ENCODE measurements at regions not wholly inside any gene's neighbourhood (a gene's known extent, or its start where the extent isn't known, plus 50 kb on each side); places are given as distances from the start of the nearest gene placed in this dataset.

DNA sequence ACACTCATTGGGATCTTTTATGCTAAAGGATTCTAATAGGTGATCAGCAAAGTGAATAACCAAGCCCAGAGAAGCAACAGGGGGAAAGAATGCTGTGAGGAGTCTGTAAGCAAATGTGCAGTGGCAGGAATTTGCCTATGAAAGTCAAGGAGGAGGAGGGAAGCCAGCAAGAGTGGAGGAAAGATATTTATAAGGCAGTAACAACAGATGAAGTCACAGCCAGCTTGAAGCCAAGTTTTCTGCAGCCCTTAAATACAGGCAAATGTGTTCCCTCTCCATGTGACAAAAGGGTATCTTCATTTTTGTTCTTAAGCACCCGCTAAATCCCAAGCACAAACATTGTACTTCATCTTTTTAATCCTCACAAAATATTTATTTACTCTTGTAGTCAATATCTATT lies 275.0 kb upstream of the CLNK start:
- TF ChIP-seq EP300 (IDR thresholded peaks at IDR 0.05; ENCODE audit: borderline replicate concordance in 1 of 2, low read depth in 1 of 2, low read length in 1 of 2) (no peak), NFIC (IDR thresholded peaks at IDR 0.05; ENCODE audit: borderline replicate concordance) (no peak), TAF1 (IDR thresholded peaks at IDR 0.05; ENCODE audit: borderline replicate concordance, low read depth, low read length) (no peak), TCF12 (IDR thresholded peaks at IDR 0.05) (no peak)
- TF ChIP-seq, protein P1, sequence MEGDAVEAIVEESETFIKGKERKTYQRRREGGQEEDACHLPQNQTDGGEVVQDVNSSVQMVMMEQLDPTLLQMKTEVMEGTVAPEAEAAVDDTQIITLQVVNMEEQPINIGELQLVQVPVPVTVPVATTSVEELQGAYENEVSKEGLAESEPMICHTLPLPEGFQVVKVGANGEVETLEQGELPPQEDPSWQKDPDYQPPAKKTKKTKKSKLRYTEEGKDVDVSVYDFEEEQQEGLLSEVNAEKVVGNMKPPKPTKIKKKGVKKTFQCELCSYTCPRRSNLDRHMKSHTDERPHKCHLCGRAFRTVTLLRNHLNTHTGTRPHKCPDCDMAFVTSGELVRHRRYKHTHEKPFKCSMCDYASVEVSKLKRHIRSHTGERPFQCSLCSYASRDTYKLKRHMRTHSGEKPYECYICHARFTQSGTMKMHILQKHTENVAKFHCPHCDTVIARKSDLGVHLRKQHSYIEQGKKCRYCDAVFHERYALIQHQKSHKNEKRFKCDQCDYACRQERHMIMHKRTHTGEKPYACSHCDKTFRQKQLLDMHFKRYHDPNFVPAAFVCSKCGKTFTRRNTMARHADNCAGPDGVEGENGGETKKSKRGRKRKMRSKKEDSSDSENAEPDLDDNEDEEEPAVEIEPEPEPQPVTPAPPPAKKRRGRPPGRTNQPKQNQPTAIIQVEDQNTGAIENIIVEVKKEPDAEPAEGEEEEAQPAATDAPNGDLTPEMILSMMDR (IDR thresholded peaks at IDR 0.05), result no peak
- TF ChIP-seq, protein P2, sequence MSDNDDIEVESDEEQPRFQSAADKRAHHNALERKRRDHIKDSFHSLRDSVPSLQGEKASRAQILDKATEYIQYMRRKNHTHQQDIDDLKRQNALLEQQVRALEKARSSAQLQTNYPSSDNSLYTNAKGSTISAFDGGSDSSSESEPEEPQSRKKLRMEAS (IDR thresholded peaks at IDR 0.05; ENCODE audit: low read depth), result no peak

Data from SK-N-SH (cell line).